CD14-positive monocyte (primary cell): ENCODE measurements at regions not wholly inside any gene's neighbourhood (a gene's known extent, or its start where the extent isn't known, plus 50 kb on each side); places are given as distances from the start of the nearest gene placed in this dataset.

Source experiments
- DNase-seq, 3 donors: peaks; one replicate each; pipeline ENCODE4 v3.0.0-alpha.2; 2011 to 2022
- H2AFZ ChIP-seq: 2 replicates; pipeline ENCODE4 v1.6.0; 2012; ENCODE audit warnings: mild to moderate bottlenecking, low read depth, low read length, inconsistent platforms; ENCODE audit not compliant: insufficient read depth, poor library complexity, severe bottlenecking
- H3K27ac ChIP-seq, 2 donors: 1 replicate in 1 of 2; 2 replicates in 1 of 2; pipeline ENCODE4 v1.5.1; 2012 to 2013; ENCODE audit warnings: low read length in 2 of 2, control low read depth in 1 of 2, inconsistent platforms in 1 of 2, low read depth in 1 of 2, mild to moderate bottlenecking in 1 of 2
- H3K27me3 ChIP-seq, 2 donors: one replicate each; pipeline versions ENCODE4 v1.6.0 to v1.6.1; 2011 to 2013; ENCODE audit warnings: low read length in 2 of 2; ENCODE audit not compliant: control insufficient read depth in 2 of 2, insufficient read depth in 2 of 2
- H3K36me3 ChIP-seq, 2 donors: replicated peaks in 1 of 2; 1 replicate in 1 of 2; 2 replicates in 1 of 2; pipeline versions ENCODE4 v1.5.1 to v1.6.1; 2012 to 2013; ENCODE audit warnings: low read length in 2 of 2, control low read depth in 1 of 2, inconsistent platforms in 1 of 2, mild to moderate bottlenecking in 1 of 2; ENCODE audit not compliant: insufficient read depth in 2 of 2, control insufficient read depth in 1 of 2
- H3K4me1 ChIP-seq, 2 donors: 1 replicate in 1 of 2; 2 replicates in 1 of 2; pipeline versions ENCODE4 v1.5.1 to v1.6.1; 2012 to 2013; ENCODE audit warnings: low read length in 2 of 2, control low read depth in 1 of 2, inconsistent platforms in 1 of 2, mild to moderate bottlenecking in 1 of 2, moderate library complexity in 1 of 2; ENCODE audit not compliant: insufficient read depth in 2 of 2, control insufficient read depth in 1 of 2
- H3K4me2 ChIP-seq: replicated peaks from 2 replicates; pipeline ENCODE3; 2012; ENCODE audit warnings: low read length, moderate library complexity, mild to moderate bottlenecking; ENCODE audit not compliant: poor library complexity, severe bottlenecking; ENCODE audit errors: extremely low read depth
- H3K4me3 ChIP-seq, 3 experiments: fragments of 200-600 bp in 1 of 3; sonication (generic) in 1 of 3; replicated peaks in 1 of 3; 1 replicate in 2 of 3; 2 replicates in 1 of 3; pipeline ENCODE4 v1.5.1; 2011 to 2013; ENCODE audit warnings: low read length in 3 of 3, mild to moderate bottlenecking in 3 of 3, control low read depth in 2 of 3, low read depth in 2 of 3, inconsistent platforms in 1 of 3, moderate library complexity in 1 of 3
- H3K79me2 ChIP-seq: 2 replicates; pipeline ENCODE4 v1.6.0; 2012; ENCODE audit warnings: mild to moderate bottlenecking, control low read depth, inconsistent platforms, low read length, moderate library complexity; ENCODE audit not compliant: insufficient read depth
- H3K9ac ChIP-seq: 2 replicates; pipeline ENCODE4 v1.6.0; 2017; ENCODE audit warnings: low read length, mild to moderate bottlenecking; ENCODE audit not compliant: insufficient read depth, poor library complexity, severe bottlenecking
- H3K9me3 ChIP-seq, 2 donors: replicated peaks in 1 of 2; 1 replicate in 1 of 2; 2 replicates in 1 of 2; pipeline versions ENCODE4 v1.5.1 to v1.6.1; 2012 to 2013; ENCODE audit warnings: low read length in 2 of 2, control low read depth in 1 of 2; ENCODE audit not compliant: control insufficient read depth in 1 of 2, insufficient read depth in 1 of 2
- H4K20me1 ChIP-seq: 2 replicates; pipeline ENCODE4 v1.6.0; 2012; ENCODE audit warnings: mild to moderate bottlenecking, low read length, control low read depth, moderate library complexity; ENCODE audit not compliant: insufficient read depth
- H3K27ac Mint-ChIP-seq, 7 donors: one replicate each; pipeline ENCODE4 v1.8.0; 2020; ENCODE audit warnings: mild to moderate bottlenecking in 7 of 7, mixed read lengths in 7 of 7, moderate library complexity in 6 of 7, inconsistent platforms in 2 of 7
- H3K27me3 Mint-ChIP-seq, 3 donors: one replicate each; pipeline ENCODE4 v1.8.0; 2021 to 2022; ENCODE audit warnings: low read depth in 3 of 3, mild to moderate bottlenecking in 3 of 3, mixed read lengths in 3 of 3, moderate library complexity in 3 of 3, inconsistent platforms in 1 of 3
- H3K36me3 Mint-ChIP-seq, 2 donors: one replicate each; pipeline ENCODE4 v1.8.0; 2020; ENCODE audit warnings: mixed read lengths in 2 of 2, inconsistent platforms in 1 of 2, mild to moderate bottlenecking in 1 of 2
- H3K4me1 Mint-ChIP-seq: one replicate; pipeline ENCODE4 v1.8.0; 2020; ENCODE audit warnings: mild to moderate bottlenecking, mixed read lengths
- H3K4me3 Mint-ChIP-seq, 2 donors: one replicate each; pipeline ENCODE4 v1.8.0; 2020; ENCODE audit warnings: mild to moderate bottlenecking in 2 of 2, mixed read lengths in 2 of 2, moderate library complexity in 1 of 2
- H3K9me3 Mint-ChIP-seq, 7 donors: one replicate each; pipeline ENCODE4 v1.8.0; 2020 to 2022; ENCODE audit warnings: mixed read lengths in 7 of 7, mild to moderate bottlenecking in 6 of 7, moderate library complexity in 6 of 7, inconsistent platforms in 2 of 7
- CTCF ChIP-seq: fragments of 200-600 bp; IDR thresholded peaks from one replicate; pipeline ENCODE4 v1.8.0; 2022; ENCODE audit warnings: antibody characterized with exemption, mild to moderate bottlenecking
- WGBS: methylation state at CpG from one replicate; pipeline ENCODE4 v1.1.5; 2013; ENCODE audit warnings: missing lambda C conversion rate; ENCODE audit not compliant: insufficient coverage; 5-methylcytosine and 5-hydroxymethylcytosine counted together
- intact Hi-C, 2 donors: fragments of 100-400 bp; cut with micrococcal nuclease; formaldehyde crosslinking; loops; one replicate each; pipeline versions ENCODE4 v1.15.0 to v1.15.1; 2023

- intact Hi-C loops = no loop called here
- H3K79me2 ChIP-seq = no peaks in the 10 kb centered on the region
- peaks cover 4 to 29% of the 10 kb centered on the region in 2 donors for H3K27me3 ChIP-seq
- peaks cover 24 to 47% (median 31%) of the 10 kb centered on the region in 3 donors for H3K27me3 Mint-ChIP-seq
- no peaks in the 10 kb centered on the region for H3K9me3 ChIP-seq
- peak overlapping the region in 1 of 7 donors; percentile 35 for H3K27ac Mint-ChIP-seq
- DNase-seq = no peak
- H4K20me1 ChIP-seq = no peaks in the 10 kb centered on the region
- H3K4me3 ChIP-seq = no peak overlapping the region
- no peaks in the 10 kb centered on the region for H3K36me3 Mint-ChIP-seq
- peaks cover 0 to 2% (median 0%) of the 10 kb centered on the region in 7 donors for H3K9me3 Mint-ChIP-seq
- H3K4me1 Mint-ChIP-seq = no peaks in the 10 kb centered on the region
- 72% methylated on average over 5 of the region's 8 CpGs for WGBS
- no peak overlapping the region for H3K27ac ChIP-seq
- no peaks in the 10 kb centered on the region for H3K36me3 ChIP-seq
- H3K4me1 ChIP-seq = no peaks in the 10 kb centered on the region
- H3K4me3 Mint-ChIP-seq = no peak overlapping the region
- H2AFZ ChIP-seq = no peak overlapping the region
- H3K9ac ChIP-seq = no peak overlapping the region
- TF ChIP-seq CTCF = no peak
- H3K4me2 ChIP-seq = no peak overlapping the region
Observed at GRCh38 chr20:57069442-57069841, 197.0 kb downstream of the BMP7 start.

- Histone ChIP-seq H3K27ac (no peak overlapping the region), H3K9me3 (no peaks in the 10 kb centered on the region), H3K27me3 (peaks cover 4 to 29% of the 10 kb centered on the region in 2 donors), H3K36me3 (no peaks in the 10 kb centered on the region), H3K4me2 (no peak overlapping the region), H4K20me1 (no peaks in the 10 kb centered on the region), H3K4me1 (no peaks in the 10 kb centered on the region), H3K79me2 (no peaks in the 10 kb centered on the region), H3K9ac (no peak overlapping the region), H2AFZ (no peak overlapping the region), H3K4me3 (no peak overlapping the region)
- WGBS = 71% methylated on average over 1 of the region's 1 CpG
- intact Hi-C loops = no loop called here
- no peaks in the 10 kb centered on the region for H3K4me1 Mint-ChIP-seq
- no peak for TF ChIP-seq CTCF
- peaks cover 0 to 3% (median 0%) of the 10 kb centered on the region in 7 donors for H3K9me3 Mint-ChIP-seq
- H3K27ac Mint-ChIP-seq = no peak overlapping the region
- DNase-seq = no peak
- H3K4me3 Mint-ChIP-seq = no peak overlapping the region
- peaks cover 24 to 48% (median 31%) of the 10 kb centered on the region in 3 donors for H3K27me3 Mint-ChIP-seq
- no peaks in the 10 kb centered on the region for H3K36me3 Mint-ChIP-seq
Observed at GRCh38 chr20:57070296-57070695, 196.1 kb downstream of the BMP7 start.
